Brain microvascular endothelial cell (primary cell): ENCODE measurements at regions not wholly inside any gene's neighbourhood (a gene's known extent, or its start where the extent isn't known, plus 50 kb on each side); places are given as distances from the start of the nearest gene placed in this dataset.

Source experiments
- DNase-seq: peaks from one replicate; pipeline ENCODE4 v3.0.0-alpha.2; 2020
- H3K27ac ChIP-seq: fragments of 250-450 bp; sonication (Bioruptor Pico); 2 replicates; pipeline ENCODE4 v1.5.1; 2020; ENCODE audit warnings: mild to moderate bottlenecking, moderate library complexity
- H3K27me3 ChIP-seq: fragments of 250-450 bp; sonication (Bioruptor Pico); replicated peaks from 2 replicates; pipeline ENCODE4 v1.5.1; 2020; ENCODE audit warnings: mild to moderate bottlenecking
- H3K36me3 ChIP-seq: fragments of 250-450 bp; sonication (Bioruptor Pico); replicated peaks from 2 replicates; pipeline ENCODE4 v1.5.1; 2020; ENCODE audit warnings: mild to moderate bottlenecking
- H3K4me3 ChIP-seq: 2 replicates; pipeline ENCODE4 v1.5.1; 2011; ENCODE audit warnings: low read depth, mild to moderate bottlenecking, control low read depth, low read length, moderate library complexity
- CTCF ChIP-seq: IDR thresholded peaks from 2 replicates; pipeline ENCODE4 v1.5.1; 2011; ENCODE audit warnings: low read depth, mild to moderate bottlenecking, moderate library complexity, low read length, control low read depth, inconsistent platforms; ENCODE audit errors: missing control alignments
- in situ Hi-C: cut with HindIII; loops from 2 replicates; pipeline ENCODE4 v1.10.0; 2017; ENCODE audit warnings: low sequenced_read_pairs, low pct_ligation_motif_present

- no peaks in the 10 kb centered on the region for H3K27me3 ChIP-seq
- H3K36me3 ChIP-seq, result no peaks in the 10 kb centered on the region
- no peak for TF ChIP-seq CTCF
- no peak for DNase-seq
- in situ Hi-C loops, result no loop called here
- no peak overlapping the region for H3K4me3 ChIP-seq
- no peak overlapping the region for H3K27ac ChIP-seq
Measured at GRCh38 chr4:138455097-138455496, 212.9 kb upstream of the SLC7A11 start.

GRCh38 chr4:138452826-138453225 lies 210.7 kb upstream of the SLC7A11 start:
- Histone ChIP-seq H3K36me3 (no peaks in the 10 kb centered on the region), H3K27ac (no peak overlapping the region), H3K27me3 (no peaks in the 10 kb centered on the region), H3K4me3 (no peak overlapping the region)
- in situ Hi-C loops, result no loop called here
- no peak for TF ChIP-seq CTCF
- DNase-seq, result no peak

- in situ Hi-C loops, result no loop called here
- DNase-seq, result no peak
Measured at GRCh38 chr4:138451276-138451663, 209.1 kb upstream of the SLC7A11 start.

GRCh38 chr4:138450546-138451275 lies 208.6 kb upstream of the SLC7A11 start:
- Histone ChIP-seq H3K36me3 (no peaks in the 10 kb centered on the region), H3K4me3 (no peak overlapping the region), H3K27ac (no peak overlapping the region), H3K27me3 (no peaks in the 10 kb centered on the region)
- DNase-seq, result no peak
- no peak for TF ChIP-seq CTCF
- in situ Hi-C loops, result no loop called here

More at GRCh38 chr4:138451276-138451663, 209.1 kb upstream of the SLC7A11 start:
- TF ChIP-seq CTCF, result no peak
- no peak overlapping the region for H3K27ac ChIP-seq
- H3K36me3 ChIP-seq, result no peaks in the 10 kb centered on the region
- no peak overlapping the region for H3K4me3 ChIP-seq
- no peaks in the 10 kb centered on the region for H3K27me3 ChIP-seq

GRCh38 chr4:138449938-138450337 lies 207.8 kb upstream of the SLC7A11 start:
- no peaks in the 10 kb centered on the region for H3K27me3 ChIP-seq
- TF ChIP-seq CTCF, result no peak
- H3K4me3 ChIP-seq, result no peak overlapping the region
- no peaks in the 10 kb centered on the region for H3K36me3 ChIP-seq
- in situ Hi-C loops, result no loop called here
- no peak for DNase-seq
- H3K27ac ChIP-seq, result no peak overlapping the region

GRCh38 chr4:138448169-138448568 lies 206.0 kb upstream of the SLC7A11 start:
- H3K27me3 ChIP-seq, result no peaks in the 10 kb centered on the region
- no peak overlapping the region for H3K4me3 ChIP-seq
- DNase-seq, result no peak
- no peak overlapping the region for H3K27ac ChIP-seq
- no peaks in the 10 kb centered on the region for H3K36me3 ChIP-seq
- in situ Hi-C loops, result no loop called here
- no peak for TF ChIP-seq CTCF
